ENCODE measurements at regions not wholly inside any gene's neighbourhood (a gene's known extent, or its start where the extent isn't known, plus 50 kb on each side); places are given as distances from the start of the nearest gene placed in this dataset.

DNA sequence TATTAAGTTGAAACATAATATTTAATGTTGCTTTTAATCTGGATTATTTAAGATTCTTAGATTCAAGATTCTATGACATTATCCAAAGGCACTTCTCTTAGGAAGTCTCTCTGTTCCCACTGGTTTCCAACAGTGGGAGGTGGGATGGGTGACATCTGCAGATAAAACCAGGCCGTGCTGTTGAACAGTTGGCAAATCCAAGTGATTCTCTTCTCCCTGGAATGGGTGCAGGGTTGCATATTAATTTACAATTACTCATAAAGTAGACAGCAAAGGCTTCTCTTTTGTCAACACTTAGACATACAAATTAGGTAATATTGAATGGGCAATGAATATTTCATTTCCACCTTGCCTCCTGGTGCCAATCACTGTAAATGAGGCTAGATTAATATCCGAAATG is 233.7 kb upstream of the IL12B start:
- TF ChIP-seq CTCF (conservative IDR thresholded peaks at IDR 0.05; ENCODE audit: low read depth, low read length) = no peak
- no peak overlapping the region for H3K4me3 ChIP-seq (ENCODE audit: low read depth, low read length)
- no peak for DNase-seq (ENCODE audit: low read depth)

GRCh38 chr5:159566832-159567231 is 236.5 kb upstream of the IL12B start:
- H3K4me3 ChIP-seq (ENCODE audit: low read depth, low read length) = no peak overlapping the region
- no peak for TF ChIP-seq CTCF (conservative IDR thresholded peaks at IDR 0.05; ENCODE audit: low read depth, low read length)
- no peak for DNase-seq (ENCODE audit: low read depth)

DNA sequence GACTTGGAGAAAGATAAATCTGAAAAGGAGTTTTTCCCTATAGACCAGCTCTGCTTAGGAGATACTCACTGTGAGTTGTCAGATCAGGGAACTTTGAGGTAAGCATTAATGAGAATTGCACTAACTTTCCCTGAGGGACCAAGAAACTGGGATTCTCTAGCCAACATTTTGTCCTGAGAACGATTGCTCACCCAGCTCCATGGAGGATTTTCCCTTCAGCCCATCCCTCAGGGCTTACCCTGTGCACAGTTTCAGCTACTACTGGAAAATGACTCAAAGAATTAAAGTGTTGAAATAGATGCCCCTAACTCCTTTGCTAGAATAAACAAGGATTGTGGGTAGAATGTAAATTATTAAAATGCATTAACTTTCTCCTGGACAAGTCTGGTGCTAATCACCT is 237.2 kb upstream of the IL12B start:
- peak; percentile 9 for DNase-seq (ENCODE audit: low read depth)
- H3K4me3 ChIP-seq (ENCODE audit: low read depth, low read length) = no peak overlapping the region
- no peak for TF ChIP-seq CTCF (conservative IDR thresholded peaks at IDR 0.05; ENCODE audit: low read depth, low read length)

DNA sequence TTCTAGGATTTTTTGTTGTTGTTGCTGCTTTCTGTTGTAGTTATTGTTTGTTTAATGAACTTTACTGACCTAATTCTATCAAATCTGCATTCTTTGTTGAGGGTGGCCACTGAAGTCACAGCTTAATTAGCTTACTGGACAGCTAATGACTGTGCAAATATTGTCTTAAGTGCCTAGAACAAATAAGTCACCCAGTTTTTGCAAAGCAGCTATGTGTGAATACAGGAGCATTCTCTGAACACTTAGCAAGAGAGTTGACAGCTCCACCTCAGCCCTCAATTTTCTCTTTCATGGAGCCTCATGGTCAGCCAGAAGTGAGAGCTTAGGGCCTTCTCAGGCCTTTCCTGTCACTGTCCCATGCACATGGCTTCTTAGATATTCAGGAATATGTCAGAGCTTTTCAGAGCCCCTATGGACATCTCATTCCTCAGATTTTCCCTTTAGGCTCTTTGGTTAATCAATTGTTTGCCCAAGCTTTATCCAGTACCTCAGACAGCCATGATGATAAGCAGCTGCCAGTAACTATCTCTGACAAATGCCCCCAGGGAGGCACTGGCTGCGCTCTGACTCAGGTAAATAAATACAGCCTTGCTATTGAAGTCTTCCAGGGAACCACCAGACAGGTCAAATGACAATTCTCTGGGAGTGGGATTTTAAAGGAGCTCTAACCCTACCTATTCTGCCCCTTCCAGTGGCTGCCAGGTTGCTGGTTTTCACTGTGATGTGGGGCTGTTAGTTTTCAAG is 241.4 kb upstream of the IL12B start:
- no peak for DNase-seq (ENCODE audit: low read depth)
- no peak for TF ChIP-seq CTCF (conservative IDR thresholded peaks at IDR 0.05; ENCODE audit: low read depth, low read length)
- H3K4me3 ChIP-seq (ENCODE audit: low read depth, low read length) = no peak overlapping the region

DNA sequence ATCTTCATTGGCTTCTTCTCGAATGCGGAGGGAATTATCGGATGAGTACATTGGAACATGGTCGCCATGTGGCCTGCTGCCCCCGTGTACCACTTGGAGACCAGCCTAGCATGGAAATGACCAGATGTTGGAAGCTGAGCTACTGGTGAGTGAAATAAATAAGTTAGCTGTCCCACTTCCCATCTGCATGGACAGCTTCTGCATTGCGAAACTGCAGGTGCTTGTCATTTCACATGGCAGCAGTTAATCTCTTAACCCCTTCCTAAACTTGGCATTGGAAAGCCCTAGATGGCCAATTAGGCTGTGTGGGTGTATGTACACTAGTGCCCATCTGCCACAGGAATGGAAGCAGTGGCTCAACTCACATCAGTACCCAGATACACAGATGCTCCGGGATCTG is 246.6 kb upstream of the IL12B start:
- no peak overlapping the region for H3K4me3 ChIP-seq (ENCODE audit: low read depth, low read length)
- TF ChIP-seq CTCF (conservative IDR thresholded peaks at IDR 0.05; ENCODE audit: low read depth, low read length) = no peak
- no peak for DNase-seq (ENCODE audit: low read depth)

- TF ChIP-seq CTCF (conservative IDR thresholded peaks at IDR 0.05; ENCODE audit: low read depth, low read length) = peak; percentile 29
- peak; percentile 99 for DNase-seq (ENCODE audit: low read depth)
- no peak overlapping the region for H3K4me3 ChIP-seq (ENCODE audit: low read depth, low read length)
These were observed 251.4 kb upstream of the IL12B start for GRCh38 chr5:159581502-159582249.
